GM18505 (cell line): ENCODE measurements at regions not wholly inside any gene's neighbourhood (a gene's known extent, or its start where the extent isn't known, plus 50 kb on each side); places are given as distances from the start of the nearest gene placed in this dataset.
"Not testable (repeated sequence)": the region's sequence is repeated elsewhere in the genome, so short reads cannot be mapped to it uniquely, and the experiment has no call there.

Experiments used
- ATAC-seq: cut with Tn5 transposase; IDR thresholded peaks from one replicate; pipeline ENCODE4 v1.9.1; 2021; ENCODE audit not compliant: unreplicated experiment
- POLR2A ChIP-seq: IDR thresholded peaks from 4 replicates; pipeline ENCODE4 v1.6.1; 2011; ENCODE audit warnings: borderline replicate concordance; ENCODE audit not compliant: insufficient read depth, insufficient read length; ENCODE audit errors: extremely low read depth

GRCh38 chr2:5616019-5616418 lies 76.2 kb upstream of the SOX11 start:
- ATAC-seq: no peak
- no peak for TF ChIP-seq POLR2A

- TF ChIP-seq POLR2A: no peak
- no peak for ATAC-seq
Measured at GRCh38 chr2:5617358-5617757, 74.8 kb upstream of the SOX11 start.

- no peak for TF ChIP-seq POLR2A
- no peak for ATAC-seq
Measured at GRCh38 chr2:5617796-5618195, 74.4 kb upstream of the SOX11 start.

GRCh38 chr2:5618271-5618670 lies 73.9 kb upstream of the SOX11 start:
- no peak for ATAC-seq
- no peak for TF ChIP-seq POLR2A

GRCh38 chr2:5625556-5626065 lies 66.6 kb upstream of the SOX11 start:
- not testable (repeated sequence) for ATAC-seq

- not testable (repeated sequence) for ATAC-seq
Measured at GRCh38 chr2:5628484-5628883, 63.7 kb upstream of the SOX11 start.

GRCh38 chr2:5629510-5629909 lies 62.7 kb upstream of the SOX11 start:
- not testable (repeated sequence) for ATAC-seq

GRCh38 chr2:5637051-5637450 lies 55.1 kb upstream of the SOX11 start:
- ATAC-seq: not testable (repeated sequence)
